ENCODE measurements at regions not wholly inside any gene's neighbourhood (a gene's known extent, or its start where the extent isn't known, plus 50 kb on each side); places are given as distances from the start of the nearest gene placed in this dataset.

DNA sequence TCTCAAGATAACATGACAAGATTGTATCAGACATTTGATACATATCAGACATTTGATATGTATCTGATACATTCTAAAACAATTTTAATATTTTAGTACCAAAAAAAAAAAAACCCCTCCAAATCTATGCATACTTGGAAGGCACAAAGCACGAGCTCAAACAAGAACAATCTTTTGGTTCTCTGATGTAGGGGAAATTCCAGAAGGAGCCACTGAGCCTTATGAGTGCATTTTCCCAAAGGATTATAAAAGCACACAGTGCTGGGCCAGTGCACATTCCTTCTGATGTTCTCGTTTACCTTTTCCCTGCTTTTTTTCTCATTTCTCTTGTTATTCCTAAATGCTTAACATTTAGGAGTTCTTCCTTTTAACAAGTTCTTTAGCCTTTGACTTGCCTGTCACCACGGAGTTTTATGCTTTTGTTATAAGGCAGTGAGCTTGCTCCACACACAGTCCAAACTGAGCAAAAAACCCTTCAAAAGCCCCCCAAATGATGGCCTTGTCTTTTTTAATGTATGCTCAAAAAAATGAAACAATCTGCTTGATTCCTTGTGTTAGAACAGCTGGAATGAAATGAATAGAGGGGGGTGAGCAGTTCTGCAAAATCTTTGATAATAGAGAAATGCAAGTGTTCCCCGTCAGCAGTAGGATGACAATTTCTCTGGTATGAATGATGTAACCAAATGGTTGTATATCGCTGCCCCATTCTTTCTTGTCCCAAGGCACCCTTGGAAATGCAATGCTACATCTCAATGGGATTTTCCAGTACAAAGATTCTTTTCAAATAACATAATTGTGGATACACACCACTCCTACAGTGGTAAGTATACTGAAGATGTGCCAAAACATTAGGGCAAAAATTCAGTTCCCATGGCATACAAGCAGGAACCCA, 597.2 kb upstream of the ZEB2 start:
- no peak for DNase-seq (ENCODE audit: low read depth in 2 of 2, low spot score in 1 of 2)

DNA sequence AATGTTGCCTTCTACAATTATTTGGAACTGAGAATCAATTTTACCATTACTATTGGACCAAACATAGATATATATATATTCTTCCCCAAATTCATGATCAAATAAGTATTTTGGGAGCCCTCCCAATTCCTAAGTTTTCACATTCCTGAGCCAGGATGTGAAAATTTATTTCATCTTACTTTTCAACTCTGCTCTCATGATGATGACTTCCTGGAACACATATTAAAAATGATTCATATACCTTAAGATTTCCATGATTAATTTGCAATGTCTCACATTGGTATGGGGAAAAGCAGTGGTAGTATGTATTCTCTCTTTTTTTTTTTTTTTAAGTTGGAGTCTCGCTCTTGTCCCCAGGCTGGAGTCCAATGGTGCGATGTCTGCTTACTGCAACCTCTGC, 596.1 kb upstream of the ZEB2 start:
- no peak for DNase-seq (ENCODE audit: low read depth in 2 of 2, low spot score in 1 of 2)

DNA sequence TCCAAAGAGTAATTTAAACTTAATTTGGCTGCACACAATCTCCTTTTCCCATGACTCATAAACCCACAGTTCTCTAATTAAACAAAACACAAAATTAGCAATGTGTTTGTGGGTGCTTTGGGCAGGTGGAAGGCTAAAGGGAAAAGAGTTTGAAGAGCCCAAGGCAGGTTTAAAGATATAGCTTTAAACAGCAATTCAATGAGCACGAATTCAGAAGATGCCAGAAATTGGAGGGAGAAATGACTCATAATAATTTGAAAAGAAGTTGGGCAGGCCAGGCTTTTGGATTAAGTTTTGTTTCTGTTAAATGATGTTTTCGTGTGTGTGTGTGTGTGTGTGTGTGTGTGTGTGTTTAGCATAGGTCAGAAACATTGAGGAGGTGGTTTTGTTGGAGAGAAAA, 594.8 kb upstream of the ZEB2 start:
- no peak for DNase-seq (ENCODE audit: low read depth in 2 of 2, low spot score in 1 of 2)

DNA sequence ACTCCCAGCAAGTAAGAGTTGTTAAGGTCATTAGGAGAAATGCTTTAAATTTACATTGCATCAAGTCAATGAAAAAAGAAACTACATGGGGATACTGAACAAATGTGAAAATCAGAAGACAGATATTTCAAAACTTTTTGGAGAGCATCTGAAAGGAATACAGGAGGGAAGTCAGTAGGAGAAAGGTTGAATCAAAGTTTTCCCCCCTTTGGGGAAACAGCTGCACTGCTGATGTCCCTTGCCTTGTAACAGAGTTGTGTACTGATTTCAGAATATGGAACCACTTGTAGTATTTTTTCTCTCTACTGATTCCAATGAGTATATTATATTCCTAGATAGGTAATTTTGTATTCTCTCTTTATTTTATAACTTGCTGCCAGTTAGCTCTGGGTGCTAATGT, 592.5 kb upstream of the ZEB2 start:
- no peak for DNase-seq (ENCODE audit: low read depth in 2 of 2, low spot score in 1 of 2)

DNA sequence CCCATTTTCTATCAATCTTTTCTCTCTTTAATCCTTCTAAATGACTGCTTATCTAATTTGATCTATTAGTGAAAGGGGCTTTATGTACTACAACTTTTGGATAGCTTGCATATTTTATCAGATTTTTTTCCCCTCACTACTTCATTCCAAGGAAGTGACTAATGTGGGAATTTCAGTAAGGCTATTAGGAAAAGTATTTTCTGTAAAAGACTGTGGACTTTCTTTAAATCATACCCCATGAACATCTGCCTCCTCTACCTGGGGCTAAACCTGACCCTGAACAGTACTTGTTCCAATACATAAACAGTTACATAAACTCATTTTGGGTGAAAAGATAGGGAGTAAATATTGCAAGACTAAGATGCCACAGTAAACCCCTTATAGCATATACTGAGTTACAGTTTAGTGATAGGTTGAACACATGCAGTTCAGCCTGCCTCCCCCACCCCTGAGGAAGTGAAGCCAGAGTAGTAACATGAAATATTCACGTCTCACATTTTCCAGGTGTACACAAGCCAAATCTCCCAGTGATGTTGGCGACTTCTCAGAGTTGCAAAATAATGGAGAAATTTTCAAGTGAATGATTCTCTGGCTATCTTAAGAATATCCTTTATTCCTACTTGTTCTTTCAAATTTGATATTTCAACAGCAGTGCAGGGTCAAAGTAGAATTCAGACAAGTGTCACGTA, 590.9 kb upstream of the ZEB2 start:
- DNase-seq (ENCODE audit: low read depth in 2 of 2, low spot score in 1 of 2): no peak

DNA sequence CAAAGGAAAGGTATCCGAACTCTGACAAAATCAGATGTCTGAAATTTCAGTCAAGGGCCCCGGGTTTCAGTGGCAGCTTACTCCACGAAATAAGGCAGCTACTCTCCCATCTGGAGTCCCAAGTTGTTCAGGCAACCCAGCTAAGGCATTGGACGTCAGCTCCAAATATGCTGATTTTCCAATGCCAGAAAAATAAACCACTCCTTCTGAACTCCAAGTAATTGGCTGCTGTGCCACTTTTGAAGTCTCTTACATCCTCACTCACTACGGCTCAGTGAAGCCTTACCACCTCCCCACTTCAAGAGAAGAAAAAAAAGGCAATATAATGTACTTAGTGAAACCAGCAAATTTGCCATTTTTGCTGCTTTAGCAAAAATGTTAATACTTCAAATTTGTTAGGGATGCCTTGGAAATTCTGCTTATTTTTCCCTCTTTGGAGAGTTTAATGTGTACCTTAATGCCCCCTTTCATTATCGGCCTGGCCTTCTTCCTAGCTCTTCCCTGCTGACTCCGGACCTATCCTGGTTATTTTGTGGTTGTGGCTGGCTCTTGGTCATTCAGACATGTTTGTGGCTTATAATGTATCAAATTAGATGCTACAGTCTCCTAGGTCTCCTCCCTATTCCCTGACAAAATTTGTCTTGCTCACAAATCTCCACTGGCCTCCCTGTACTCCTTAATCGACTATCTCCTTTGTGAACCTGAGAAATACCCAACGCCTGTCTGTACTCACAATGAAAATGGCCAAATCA, 589.2 kb upstream of the ZEB2 start:
- no peak for DNase-seq (ENCODE audit: low read depth in 2 of 2, low spot score in 1 of 2)

DNA sequence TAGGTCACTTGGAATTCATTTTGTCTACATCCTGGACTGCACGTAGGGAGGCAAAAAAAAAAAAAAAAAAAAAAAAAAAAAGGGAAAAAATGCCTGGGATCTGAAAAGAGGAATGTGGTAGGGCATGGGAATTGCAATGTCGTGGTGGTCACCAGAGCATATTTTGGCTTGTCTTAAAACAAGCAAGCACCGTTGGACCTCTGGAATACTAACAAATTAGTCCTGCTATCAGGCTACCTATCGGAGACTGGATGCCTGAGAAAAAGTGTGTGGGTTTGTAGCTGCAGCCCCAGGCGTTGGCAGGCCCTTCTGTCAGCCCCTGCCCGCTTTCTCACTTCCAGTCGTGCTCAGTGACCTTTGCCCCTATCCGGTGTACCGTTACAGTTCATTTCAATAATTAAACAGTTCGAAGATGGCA, 588.5 kb upstream of the ZEB2 start:
- no peak for DNase-seq (ENCODE audit: low read depth in 2 of 2, low spot score in 1 of 2)

DNA sequence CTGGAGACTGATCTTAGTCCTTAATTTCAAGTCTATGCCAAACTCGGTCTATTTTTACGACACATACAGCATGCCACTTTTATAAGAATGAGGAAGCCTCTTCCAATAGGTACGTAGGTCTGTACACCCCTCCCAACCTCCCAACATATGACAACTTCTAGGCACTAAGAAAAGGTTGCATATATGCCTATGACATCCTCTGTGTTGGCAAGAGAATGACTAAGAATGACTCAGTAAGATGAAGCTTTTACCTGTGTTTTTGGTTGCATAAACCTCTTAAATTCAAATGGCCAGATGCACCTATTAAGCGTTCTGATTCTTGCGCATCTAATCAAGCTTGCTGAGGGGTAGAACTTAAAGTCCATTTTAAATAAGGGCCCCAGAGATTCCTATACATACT, 586.4 kb upstream of the ZEB2 start:
- no peak for DNase-seq (ENCODE audit: low read depth in 2 of 2, low spot score in 1 of 2)

DNA sequence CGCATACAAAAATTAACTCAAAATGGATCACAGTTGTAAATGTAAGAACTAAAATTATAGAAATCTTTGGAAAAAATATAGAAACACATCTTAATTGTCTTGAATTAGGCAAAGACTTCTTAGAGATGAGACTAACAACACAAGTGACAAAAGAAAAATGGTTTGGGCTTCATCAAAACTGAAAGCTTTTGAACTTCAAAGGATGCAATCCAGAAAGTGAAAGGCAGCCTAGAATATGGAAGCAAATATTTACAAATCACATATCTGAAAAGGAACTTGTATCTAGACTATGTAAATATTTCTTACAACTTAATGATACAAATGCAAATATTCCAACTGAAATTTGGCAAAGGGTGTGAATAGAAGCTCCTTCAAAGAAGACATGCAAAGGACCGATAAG, 582.8 kb upstream of the ZEB2 start:
- no peak for DNase-seq (ENCODE audit: low read depth in 2 of 2, low spot score in 1 of 2)

DNA sequence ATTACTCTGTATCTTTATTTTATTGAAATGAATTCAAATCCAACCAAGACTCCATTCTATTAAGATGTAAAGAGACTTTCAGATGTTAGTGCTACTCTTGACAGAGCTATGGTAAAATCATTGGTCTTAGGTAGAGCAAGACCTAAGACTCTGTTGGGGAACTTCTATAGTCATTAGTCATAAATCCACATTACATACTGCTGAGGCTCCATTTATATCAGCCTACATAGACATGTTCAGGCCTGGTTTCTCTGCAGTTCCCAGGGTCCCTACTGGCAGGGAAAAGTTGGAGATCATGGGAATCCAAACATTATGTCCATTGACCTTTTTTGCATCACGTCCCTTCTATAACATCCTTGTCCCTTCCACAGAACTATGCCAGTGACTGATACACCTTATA, 580.4 kb upstream of the ZEB2 start:
- no peak for DNase-seq (ENCODE audit: low read depth in 2 of 2, low spot score in 1 of 2)

DNA sequence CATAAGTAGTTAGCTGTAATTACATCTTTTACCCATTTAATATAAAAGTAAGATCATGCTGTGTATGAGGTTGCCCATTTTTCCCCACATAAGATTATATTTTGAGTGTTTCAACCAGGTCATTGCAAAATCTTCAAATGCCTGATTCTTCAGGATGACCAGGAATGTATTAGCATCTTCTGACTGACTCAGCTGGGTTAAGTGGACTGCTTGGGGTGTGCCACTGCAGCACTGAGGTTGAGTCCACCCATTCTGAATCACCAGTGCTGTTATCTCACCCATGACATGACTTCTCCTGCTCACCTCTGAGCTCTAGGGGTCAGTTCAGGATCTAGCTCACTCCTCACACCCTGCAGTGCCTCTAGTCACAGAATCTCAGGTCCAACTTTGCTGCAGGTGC, 576.7 kb upstream of the ZEB2 start:
- DNase-seq (ENCODE audit: low read depth in 2 of 2, low spot score in 1 of 2): no peak

DNA sequence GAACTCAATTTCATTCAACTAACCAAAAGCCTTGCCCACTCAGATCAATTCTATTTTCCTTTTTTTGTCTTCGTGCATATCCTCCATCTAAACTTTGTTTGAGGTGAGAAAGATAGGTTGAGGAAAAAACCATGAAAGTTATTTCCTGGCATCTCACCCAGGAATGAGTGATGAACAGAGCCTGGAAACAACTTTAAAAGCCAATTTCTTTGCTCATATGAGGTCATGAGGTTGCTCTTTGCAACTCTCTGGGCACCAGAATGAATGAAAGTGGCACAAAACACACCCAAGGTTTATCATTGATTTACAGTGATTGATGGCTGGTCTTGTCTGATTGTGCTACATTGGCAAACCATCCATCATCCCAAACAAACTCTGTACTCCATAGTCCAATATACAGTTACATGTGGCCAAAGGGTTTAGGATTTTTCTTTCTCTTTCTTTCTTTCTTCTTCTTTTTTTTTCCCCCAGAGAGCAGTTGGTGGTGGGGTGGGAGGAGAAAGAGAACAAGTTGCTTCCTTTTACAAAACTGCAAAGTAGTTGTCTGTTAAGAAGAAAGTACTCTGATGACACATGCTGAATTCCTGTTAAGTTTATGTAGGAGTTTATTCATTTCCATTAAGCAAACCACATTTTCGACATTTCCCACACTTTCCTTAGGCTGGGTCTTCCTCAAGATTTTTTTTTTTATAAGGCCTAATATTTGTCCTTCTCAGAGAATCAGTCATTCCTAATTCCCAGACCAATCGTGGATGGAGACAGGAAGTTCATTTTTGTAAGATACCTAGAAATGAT, 575.9 kb upstream of the ZEB2 start:
- no peak for DNase-seq (ENCODE audit: low read depth in 2 of 2, low spot score in 1 of 2)

DNA sequence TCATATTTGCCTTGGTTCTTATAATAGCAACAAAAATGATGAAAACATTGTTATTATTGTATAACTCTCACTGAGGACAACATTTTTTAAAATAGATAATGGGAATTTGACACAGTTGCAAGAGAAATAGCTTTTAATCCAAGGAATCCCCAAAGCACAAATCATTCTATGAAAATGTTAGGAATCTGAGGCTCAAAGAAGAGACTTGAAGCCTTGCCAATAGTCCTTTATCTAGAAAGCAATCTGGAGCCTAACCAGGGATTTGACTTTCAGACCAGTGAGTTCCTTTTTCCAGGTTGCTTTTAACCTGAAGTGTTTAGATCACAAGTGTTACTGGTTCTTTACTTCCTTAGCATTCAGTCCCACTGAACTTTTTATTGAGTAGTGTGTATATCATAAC, 574.5 kb upstream of the ZEB2 start:
- no peak for DNase-seq (ENCODE audit: low read depth in 2 of 2, low spot score in 1 of 2)

DNA sequence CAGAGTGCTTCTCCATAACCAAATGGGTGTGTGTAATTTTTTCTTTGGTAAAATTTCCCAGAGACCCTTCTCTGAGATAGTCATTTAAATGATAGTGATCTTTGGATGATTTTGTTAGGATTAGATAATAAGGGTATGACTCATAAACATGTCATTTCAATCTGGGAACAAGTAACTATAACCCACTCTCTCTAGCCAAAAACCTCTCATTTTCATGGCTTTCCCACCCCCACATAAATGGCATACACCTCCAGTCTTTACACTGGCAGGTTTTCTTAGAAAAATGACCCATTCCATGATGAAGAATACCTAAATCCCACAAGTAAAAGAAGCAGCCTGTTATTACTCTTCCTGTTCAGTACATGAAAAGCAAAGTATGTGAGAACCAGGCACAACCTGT, 572.0 kb upstream of the ZEB2 start:
- no peak for DNase-seq (ENCODE audit: low read depth in 2 of 2, low spot score in 1 of 2)

DNA sequence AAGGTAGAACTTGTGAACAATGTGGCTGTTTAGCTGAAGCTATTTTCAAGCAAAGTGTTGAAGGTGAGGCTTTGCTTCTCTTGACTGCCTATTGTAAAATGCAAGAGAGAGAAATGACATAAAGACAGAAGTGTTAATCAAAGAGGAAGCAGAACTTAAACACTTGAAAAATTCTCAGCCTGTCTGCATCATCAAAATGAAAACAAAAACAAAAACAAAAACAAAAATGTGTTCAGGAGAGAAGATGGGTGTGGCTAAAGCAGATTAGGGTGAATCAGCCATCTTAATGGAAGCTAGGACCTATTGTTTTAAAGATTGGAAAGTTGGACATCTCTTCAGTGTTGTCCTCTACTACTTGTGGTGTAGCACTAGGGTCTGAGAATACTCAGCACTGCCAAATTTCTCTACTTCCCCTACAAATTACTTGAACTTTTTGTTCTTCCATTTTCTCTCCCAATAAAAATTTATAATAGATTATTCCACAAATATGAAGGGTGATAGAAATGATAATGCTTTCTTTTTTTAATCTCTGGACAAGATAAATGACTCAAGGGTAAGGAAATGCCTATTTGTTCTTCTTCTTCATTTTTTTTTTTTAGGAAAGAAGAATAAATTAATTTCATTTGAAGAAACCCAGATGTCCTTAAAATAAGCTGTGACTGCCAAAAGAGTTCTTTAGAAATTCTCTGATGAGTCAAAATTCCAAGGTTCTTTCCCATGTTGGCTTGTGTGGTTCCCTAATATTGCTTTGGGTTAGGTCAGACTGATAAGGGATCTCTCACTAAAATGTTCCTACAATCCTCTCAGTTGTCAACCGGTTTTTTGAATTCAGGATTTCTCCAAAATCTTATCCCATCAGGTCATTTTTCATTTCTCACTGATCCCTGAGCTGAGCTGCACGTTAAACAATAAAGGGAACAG, 571.2 kb upstream of the ZEB2 start:
- no peak for DNase-seq (ENCODE audit: low read depth in 2 of 2, low spot score in 1 of 2)

DNA sequence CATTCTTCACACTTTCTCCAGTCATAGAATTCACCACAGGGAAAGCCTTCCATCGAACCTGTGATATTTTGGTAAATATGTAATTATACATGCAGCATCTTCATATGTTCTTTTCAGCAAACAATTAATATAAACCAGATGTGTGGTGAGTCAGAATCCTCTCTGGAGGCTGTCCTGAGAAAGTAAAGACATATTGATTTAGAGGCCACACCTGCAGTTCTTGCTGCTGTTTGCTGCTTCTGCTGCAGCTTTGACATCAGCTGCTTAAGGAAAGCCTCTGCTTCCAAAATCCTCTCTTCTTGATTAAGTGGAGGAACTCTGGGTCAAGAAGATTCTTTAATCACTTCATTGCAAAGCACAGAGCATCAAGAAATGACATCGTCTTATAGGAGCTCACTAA, 568.8 kb upstream of the ZEB2 start:
- no peak for DNase-seq (ENCODE audit: low read depth in 2 of 2, low spot score in 1 of 2)

DNA sequence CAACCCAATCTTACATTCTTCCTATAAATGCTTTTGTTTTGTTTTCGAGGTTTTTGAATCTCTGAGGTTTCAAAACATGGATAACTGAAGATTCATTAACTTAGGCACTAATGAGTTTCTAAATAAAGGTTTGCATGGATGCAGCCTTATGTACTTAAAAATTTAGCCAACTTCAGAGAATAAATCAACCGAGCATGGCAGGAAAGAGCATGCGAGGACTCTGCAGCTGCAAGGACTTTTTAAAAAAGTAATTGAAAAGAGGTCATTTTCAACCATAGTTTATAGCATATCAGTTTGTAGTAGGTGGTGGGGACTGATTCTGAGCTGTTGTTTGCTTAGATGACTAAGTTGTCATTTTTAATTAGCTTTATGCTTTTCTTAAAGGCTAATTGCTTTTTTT, 567.0 kb upstream of the ZEB2 start:
- no peak for DNase-seq (ENCODE audit: low read depth in 2 of 2, low spot score in 1 of 2)

DNA sequence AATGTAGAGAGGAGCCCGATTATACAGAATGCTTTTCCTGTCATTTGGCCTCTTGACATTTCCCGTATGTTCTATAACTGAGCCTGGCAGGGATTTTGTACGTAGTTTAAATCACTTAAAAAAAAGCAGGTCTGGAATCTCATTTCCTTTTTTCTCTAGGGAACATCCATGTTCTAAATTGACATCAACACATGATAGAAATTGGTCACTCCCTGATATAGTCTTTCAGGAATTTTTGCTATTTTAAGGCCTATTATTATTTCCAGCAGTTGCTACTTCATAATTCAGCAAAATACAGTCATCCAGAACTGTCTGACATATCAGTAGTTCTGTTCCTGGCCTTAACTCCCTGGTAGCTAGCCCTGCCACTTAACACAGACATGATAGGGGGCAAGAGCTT, 565.7 kb upstream of the ZEB2 start:
- no peak for DNase-seq (ENCODE audit: low read depth in 2 of 2, low spot score in 1 of 2)

DNA sequence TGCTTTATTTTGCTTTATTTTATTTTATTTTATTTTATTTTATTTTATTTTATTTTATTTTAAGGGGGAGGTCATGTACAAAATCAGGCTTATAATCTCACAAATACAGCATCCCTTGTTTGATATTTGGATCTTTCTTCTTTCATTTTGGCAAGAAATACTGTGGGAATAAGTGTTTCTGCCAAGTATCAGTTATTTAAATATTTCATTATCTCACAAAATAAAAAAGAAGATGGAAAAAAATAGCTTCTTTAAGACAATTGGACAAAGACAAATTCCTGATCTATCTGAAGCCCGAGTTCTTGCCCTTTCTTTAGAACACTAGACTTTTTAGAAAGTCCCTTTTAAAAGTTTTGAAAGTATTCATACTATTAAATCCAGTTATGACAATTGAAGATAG, 560.5 kb upstream of the ZEB2 start:
- no peak for DNase-seq (ENCODE audit: low read depth in 2 of 2, low spot score in 1 of 2)

DNA sequence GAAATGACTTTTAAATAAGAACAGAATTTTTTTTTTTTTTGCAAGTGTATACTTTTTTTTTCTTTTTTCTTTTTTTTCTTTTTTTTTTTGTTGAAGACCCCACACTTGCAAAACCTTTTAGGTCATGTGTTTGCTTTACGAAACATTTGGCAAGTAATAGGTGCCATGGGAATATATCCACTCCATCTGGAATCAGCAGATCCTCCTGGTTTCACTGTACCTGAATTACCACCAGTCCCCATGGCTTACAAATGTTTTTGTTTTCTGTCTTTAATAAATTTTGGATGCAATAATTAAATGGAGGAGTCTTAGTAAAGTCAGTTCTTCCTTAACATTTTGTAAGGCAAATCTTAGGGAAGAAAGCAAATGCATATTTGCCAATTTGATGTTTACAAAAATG, 559.7 kb upstream of the ZEB2 start:
- DNase-seq (ENCODE audit: low read depth in 2 of 2, low spot score in 1 of 2): no peak

Data from stimulated activated CD8-positive, alpha-beta memory T cell treated with anti-CD3 and anti-CD28 coated beads, Interleukin-4, amount 100 ng/mL, for 1 hour (primary cell).